ENCODE measurements at regions not wholly inside any gene's neighbourhood (a gene's known extent, or its start where the extent isn't known, plus 50 kb on each side); places are given as distances from the start of the nearest gene placed in this dataset.
"Not testable (repeated sequence)": the region's sequence is repeated elsewhere in the genome, so short reads cannot be mapped to it uniquely, and the experiment has no call there.

DNA sequence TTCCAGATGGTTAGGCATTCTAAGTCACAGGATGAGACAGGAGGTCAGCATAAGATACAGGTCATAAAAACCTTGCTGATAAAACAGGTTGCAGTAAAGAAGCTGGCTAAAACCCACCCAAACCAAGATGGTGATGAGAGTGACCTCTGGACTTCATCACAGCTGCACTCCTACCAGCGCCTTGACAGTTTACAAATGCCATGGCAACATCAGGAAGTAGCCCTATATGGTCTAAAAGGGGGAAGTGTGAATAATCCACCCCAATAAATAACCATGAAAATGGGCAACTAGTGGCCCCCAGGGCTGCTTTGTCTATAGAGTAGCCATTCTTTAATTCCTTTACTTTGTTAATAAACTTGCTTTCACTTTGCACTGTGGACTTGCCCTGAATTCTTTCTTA lies 1448.4 kb downstream of the KCNT2 start:
- not testable (repeated sequence) for DNase-seq

DNA sequence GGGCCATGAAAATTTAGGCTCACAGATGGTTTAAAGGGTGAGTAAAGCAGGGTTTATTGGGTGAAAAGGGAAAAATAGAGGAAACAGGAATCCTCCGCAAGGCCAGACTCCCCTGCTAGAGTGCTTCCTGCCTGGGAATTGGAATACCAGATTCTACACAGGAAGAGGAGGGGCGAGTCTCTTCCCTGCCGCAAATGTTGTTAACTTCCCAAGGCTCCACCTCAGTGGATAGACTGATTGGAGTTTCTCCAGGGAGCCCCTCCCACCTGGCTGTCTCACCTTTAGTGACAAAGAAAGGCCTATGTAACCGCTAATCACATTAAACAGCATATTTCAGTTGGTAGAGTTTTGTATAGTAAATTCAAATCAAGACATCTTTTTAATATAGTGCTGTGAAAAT lies 1450.1 kb downstream of the KCNT2 start:
- no peak for DNase-seq

DNA sequence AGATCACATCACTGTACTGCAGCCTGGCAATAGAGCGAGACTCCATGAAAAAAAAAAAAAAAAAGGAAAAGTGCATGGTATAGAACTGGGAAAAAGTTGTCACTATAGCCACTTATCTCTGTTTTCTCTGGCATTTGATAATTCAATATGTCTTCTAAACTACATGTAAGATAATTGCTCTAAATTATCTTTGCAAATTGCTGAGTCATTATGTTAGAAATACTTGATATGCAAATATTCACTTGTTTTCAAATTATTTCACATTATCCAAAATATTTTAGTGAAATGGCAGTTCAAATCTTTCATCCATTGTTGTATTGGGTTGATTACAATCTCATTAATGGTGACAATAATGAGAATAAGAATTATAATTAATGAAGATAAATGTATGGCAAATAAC lies 1455.1 kb downstream of the KCNT2 start:
- DNase-seq: no peak

DNA sequence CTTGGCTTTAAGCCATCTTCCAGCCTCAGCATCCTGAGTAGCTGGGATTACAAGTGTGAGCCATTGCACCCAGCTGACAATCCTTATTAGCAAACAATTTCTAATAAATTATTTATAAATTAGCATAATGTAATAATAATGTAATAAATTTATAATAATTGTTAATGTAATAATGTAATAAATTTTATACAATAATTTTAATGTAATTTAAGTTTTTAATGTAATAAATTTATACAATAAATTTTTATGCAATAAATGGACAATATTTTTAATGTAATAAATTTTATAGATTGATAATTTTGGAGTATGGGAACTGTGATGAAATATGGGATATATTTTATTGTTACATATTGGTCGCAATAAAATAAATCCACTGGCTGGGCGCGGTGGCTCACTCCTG lies 1457.5 kb downstream of the KCNT2 start:
- DNase-seq: no peak

DNA sequence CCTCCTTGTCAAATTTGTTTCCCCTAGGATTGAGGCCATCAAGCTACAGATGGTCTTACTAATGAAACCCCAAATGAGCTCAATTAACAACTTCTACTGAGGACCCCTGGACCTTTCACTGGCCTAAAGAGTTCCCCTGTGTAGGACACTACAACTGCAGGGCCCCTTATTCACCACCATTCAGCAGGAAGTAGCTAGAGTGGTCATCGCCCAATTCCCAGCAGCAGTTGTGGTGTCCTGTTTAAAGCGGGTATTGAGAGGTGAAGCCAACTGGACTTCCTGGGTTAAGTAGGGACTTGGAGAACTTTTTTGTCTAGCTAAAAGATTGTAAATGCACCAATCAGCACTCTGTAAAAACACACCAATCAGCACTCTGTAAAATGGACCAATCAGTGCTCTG lies 1466.9 kb downstream of the KCNT2 start:
- no peak for DNase-seq

DNA sequence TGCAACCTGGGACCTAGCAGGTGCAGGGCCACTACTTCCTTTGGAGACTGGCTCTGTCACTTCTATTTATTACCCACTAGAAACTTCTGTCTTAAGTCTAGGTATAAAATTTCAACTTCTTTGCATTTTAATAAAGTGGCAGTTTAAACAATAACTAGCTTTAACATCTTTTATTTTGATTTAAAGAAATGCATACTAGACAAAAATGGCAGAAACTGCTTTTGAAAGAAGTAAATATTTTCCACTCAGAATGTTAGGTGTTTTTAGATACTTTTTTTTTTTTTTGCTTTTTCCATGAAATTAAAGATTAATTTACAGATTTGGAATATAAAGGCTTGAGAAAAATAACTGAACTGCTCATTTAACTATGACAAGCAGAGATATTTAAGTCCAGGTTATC lies 1477.6 kb downstream of the KCNT2 start:
- no peak for DNase-seq

DNA sequence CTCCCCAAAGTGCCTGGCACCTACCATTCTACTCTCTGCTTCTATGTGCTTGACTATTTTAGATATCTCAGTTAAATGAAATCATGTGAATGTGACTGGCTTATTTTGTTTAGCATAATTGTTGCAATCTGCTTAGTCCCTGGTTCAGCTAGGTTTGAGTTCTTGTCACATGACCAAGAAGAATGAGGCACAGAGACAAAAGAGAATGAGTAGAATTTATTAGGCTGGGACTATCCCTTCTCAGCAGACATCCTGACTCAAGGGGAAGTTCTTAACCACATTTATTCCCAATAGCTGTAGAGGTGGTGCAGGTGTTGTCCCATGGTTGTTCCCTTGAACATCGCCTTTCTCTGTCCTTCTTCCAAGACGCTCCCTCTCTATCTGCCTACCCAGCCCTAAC lies 1485.7 kb downstream of the KCNT2 start:
- DNase-seq: no peak

DNA sequence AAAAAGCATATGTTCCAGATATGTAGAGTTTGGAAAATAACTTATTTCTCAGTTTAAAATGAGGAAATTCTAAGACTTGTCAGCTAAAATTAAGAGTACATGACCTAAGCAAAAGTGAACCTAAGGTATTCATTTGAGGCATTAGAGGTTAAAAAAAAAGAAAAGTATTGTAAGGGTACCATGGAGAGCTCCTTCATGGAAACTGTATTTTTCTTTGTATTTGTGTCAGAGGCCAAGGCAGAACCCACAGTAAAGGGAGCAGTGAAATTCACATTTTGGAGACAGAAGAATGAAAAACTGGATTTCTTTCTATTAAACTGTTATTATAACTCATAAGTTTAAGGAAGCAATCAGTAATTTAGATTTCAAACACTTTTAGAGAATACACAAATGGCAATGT lies 1494.8 kb downstream of the KCNT2 start:
- DNase-seq: no peak

DNA sequence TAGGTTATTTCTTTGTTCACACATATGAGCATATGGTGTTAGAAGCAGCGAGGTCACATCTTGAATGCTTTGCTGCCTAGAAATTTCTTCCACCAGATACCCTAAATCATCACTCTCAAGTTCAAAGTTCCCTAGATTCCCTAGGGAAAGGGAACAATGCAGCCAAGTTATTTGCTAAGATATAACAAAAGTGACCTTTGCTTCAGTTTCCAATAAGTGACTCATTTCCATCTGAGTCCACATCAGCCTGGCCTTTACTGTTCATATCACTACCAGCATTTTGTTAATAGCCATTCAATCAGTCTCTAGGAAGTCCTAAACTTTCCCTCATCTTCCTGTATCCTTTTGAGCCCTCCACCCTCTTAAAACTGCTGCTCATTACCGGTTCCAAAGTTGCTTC lies 1502.5 kb downstream of the KCNT2 start:
- no peak for DNase-seq

DNA sequence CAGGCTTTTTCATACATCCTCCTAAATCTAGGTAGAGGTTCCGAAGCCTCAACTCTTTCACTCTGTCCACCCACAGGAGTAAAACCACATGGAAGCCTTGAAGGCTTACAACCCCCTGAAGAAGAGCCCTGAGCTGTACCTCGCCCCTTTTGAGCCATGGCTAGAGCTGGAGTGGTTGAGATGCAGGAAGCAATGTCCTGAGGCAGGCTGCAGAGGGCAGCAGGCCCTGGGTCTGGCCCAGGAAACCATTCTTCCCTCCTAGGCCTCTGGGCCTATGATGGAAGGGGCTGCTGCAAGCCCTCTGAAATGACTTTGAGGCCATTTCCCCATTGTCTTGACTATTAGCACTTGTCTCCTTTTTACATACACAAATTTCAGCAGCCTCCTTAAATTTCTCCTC lies 1503.0 kb downstream of the KCNT2 start:
- DNase-seq: no peak

DNA sequence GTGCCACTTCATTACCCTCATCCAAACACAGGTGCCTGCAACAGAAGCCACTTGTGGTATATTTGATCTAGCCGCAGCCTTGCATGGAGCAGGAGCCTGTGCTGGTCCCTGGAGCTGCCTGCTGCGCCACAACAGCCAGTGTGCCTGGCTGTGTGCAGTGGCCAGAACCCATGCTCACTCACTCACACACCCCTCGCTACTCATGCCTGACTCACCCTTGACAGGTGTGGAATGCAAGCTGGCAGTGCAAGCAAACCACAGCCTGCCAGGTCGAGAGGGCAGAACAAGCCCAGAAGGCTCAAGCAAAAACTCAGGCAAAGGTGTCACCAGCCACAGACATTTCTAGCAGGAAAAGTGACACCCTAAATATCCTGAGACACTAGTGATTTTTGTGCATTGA lies 1510.9 kb downstream of the KCNT2 start:
- no peak for DNase-seq

DNA sequence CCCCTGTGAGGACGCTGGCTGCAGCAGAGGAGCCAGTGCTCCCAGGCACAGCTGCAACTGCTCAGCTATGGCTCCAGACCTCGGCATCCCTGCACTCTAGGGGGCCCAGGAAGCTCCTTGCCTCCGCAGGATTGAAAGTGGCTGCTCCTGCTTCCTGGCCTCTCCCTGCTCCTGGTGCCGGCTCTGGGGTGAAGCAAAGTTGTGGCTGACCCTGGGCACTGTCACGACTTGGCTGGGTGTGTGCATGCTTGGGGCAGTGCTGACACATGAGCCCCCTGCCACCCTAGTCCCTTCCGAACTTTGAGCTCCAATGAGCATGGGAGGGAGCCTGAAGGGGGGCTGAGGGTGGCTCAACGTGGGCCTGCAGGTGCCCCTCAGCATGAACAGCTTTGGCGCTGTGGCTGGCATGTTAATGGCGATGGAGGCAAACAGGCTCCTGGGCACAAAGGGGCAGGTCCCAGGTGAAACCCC lies 1512.2 kb downstream of the KCNT2 start:
- no peak for DNase-seq

DNA sequence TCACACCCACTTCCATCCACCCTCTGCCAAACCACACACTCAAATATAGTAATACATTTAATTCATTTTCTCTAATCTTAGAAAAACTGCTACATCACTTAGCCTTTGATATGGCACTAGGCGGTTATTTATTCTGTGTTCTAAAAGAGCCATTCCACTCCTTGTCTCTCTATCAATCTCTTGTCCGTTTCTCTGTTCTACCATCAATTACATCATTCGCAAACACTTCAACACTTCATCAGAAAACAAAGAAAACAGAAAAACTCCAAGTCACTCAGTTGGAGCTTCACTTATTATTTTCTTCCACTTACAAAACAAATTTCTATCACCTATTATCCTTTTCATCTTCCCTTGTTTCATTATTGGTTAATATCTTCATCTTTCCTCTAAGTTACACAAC lies 1523.0 kb downstream of the KCNT2 start:
- DNase-seq: no peak

DNA sequence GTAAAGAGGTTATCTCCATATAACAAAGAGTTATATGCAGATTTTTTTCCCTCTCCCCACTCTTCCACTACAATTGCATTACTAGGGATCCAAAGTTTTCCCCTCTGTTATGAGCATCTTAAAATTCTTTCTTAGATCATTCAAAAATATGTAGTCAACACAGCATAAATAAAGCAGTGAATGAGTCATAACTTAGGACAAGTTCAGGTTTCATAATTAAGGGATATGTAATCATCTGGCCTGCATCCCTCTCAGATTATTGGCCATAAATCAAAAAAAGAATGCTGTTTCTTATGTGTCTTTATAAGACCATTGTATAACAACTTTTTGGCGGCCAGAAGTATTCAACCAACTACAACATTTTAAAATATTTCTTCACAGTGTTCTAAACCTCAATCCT lies 1526.1 kb downstream of the KCNT2 start:
- no peak for DNase-seq

DNA sequence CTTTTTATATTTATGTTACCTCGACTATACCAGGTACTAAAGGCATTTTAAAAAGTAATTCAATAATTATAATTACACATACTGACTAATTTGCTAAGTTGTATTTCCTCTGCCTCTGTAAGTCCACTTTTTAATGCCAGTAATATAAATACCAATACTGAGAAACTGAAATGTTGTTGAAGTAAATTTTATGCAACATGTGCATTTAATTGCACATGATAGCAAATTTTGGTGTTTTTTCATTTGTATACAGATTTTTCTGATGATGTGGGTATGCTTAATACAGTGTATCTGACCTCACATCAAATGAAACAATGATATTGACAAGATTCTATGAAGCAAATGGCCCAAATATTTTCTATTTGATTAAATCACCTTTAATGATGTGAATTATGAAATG lies 1531.6 kb downstream of the KCNT2 start:
- DNase-seq: no peak

DNA sequence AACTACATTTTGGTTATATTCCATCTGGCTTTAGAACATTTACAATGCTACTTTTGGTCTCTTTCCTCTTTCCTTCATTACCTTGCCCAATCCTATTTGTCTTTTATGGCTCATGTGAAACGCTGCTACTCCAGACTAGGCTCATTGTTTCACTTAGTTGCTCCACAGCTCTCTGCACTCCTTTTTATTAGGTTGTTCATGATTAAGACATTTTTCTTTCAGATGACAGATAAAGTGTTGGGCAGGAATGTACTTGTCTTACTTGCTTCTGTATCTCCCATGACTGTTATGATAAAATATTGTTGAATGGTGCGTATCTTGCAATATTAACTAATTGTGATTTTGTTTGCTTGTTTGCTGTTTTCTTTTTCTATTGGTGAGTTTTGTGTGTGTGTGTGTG lies 1532.3 kb downstream of the KCNT2 start:
- DNase-seq: no peak

DNA sequence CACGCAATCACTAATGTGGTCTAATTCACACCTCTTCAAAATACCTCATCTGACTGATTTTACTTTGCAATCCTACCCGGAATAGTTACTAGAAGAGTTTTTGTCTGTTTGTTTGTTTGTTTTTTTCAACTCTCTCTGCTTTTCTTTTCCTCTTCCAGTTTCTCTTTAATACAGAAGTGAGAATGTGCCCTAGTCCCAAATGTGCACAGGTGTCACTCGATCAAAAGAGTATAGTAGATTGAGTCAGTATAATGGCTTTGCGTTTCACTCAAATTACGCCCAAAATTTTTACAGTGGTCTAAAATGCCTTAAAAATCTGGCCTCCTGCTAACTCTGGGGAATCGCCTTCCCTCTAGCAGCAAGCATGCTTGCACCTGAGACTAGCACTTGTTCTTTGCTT lies 1536.8 kb downstream of the KCNT2 start:
- no peak for DNase-seq

DNA sequence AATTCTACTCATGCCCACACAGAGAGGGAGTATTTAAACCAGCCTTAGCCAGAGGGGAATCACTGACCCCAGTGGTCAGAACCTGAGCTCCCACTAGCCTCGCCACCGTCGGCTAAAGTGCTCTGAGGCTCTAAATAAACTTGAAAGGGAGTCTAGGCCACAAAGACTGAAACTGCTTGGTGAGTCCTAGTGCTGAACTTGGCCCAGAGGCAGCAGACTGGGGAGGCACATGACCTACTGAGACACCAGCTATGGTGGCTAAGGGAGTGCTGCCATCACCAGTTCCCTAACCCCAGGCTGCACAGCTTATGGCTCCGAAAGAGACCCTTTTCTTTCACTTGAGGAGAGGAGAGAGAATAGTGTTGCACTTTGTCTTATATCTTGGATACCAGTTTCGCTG lies 1542.8 kb downstream of the KCNT2 start:
- DNase-seq: no peak

DNA sequence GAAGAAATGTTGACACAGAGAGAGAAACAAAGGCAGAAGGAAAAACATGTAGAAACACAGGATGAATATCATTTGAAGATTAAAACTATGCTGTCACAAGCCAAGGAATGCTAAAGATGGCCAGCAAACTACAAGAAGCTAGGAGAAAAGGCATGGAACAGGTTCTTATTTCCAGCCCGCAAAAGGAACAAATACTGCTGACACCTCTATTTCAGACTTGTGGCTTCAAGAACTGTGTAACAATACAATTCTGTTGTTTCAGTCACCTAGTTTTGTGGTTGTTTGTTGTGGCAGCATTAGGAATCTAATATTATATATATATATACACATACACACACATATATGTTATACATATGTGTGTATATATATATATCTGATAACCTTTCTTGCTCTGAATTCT lies 1543.9 kb downstream of the KCNT2 start:
- no peak for DNase-seq

DNA sequence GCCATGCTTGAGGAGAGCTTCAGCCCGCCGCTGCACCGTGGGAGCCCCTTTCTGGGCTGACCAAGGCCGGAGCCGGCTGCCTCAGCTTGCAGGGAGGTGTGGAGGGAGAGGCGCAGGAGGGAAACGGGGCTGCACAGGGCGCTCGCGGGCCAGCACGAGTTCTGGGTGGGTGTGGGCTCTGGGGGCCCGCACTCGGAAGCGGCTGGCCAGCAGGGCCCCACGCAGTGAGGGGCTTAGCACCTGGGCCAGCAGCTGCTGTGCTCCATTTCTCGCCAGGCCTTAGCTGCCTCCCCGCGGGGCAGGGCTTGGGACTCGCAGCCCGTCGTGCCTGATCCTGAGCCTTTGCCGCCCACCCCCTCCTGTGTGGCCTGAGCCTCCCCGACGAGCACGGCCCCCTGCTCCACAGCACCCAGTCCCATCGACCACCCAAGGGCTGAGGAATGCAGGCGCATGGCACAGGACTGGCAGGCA lies 1554.0 kb downstream of the KCNT2 start:
- no peak for DNase-seq

DNA sequence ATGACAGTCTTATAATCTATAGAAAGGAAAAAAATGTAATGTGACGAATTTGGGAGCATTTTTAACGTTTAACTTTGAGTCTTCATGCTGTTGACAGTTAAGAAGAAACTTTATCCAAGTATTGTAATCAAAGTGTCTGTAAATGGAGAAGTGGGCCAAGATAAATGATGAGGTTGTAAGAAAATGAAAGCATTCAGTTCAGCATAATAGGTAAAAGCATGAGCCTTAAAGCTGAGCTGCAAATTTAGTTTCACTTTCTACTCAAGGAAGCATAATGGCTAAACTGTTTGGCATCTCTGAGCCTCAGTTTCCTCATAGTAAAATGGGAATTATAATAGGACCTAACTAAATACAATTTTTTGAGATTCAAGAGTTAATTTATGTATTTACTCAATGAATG lies 1554.8 kb downstream of the KCNT2 start:
- no peak for DNase-seq

DNA sequence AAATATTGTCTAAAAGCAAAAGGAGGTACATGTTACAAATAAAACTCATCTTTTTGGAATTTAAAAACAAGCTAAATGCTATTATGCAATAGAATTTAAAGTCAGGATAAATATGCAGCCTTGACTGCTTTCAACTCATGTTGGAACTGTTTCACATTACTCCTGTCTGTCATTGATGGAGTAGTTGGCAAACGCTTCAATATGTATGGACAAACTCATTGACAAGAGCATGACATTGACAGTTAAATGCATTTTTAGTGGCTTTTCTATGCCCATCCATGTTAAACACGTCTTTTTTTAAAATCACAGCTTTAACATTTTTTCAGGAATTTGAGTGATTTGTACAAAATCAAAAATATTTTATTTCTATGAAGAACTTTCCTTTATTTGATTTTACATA lies 1560.5 kb downstream of the KCNT2 start:
- no peak for DNase-seq

DNA sequence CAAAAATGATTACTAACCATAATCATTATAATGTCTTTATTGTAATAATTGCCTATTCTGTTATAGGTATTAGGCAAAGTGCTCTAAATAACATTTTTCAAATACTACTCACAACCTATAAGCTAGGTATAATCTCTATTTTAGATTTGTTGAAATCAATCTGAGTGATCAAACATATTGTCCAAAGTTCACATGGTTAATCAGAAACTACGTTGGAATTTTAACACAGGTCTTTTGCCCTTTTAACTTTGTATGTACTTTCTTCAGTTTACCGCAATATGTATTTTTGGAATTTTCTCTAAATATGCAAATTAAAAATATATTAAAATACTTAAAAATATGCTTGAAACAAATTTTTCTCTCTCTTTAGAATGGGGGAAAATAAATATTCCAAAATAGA lies 1563.2 kb downstream of the KCNT2 start:
- no peak for DNase-seq

DNA sequence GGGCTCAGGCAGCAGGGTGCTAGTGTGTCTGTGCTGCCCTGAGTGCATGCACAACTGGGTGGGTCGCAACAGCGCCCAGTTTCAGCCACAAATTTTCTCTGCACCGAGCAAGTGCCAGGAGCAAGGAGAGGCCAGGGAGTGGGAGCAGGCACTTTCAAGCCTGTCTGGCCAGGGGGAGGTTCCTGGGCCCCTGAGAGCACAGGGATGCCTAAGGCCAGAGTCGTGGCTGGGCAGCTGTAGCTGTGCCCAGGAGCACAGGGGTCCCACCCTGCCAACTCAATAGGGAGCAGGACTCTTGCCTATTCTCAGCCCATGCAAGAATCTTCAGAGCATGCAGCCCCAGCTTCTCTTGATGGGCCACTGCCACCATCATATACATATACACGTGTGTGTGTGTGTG lies 1577.4 kb downstream of the KCNT2 start:
- no peak for DNase-seq

DNA sequence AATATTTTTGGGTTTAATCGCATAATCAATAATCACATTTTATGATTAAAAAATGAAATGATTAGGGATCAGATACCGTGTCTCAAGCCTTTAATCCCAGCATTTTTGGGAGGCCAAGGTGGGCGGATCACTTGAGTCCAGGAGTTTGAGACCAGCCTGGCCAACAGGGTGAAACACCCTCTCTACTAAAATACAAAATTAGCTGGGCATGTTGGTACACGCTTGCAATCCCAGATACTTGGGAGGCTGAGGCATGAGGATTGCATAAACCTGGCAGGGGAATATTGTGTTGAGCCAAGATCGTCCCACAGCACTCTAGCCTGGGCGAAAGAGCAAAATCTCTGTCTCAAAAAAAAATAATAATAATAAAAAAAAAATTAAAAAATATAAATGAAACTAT lies 1581.4 kb downstream of the KCNT2 start:
- DNase-seq: no peak

DNA sequence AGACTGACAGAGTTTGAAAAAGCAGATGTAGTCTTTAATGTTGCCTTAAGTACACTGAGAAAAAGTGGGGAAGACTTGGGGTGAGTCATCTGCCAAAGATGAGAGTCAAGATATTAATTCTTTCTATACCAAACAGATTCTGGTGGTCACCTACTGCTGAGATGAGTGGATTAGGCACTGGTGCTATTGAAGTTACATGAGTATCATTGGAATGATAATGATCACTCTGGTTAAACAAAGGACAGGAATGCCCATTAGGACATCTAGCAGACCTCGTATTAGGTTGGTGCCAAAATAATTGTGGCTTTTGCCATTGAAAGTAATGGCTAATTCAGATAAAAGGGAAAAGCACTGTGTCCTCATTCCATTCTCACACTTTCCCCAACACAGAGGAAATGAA lies 1588.9 kb downstream of the KCNT2 start:
- no peak for DNase-seq
